ENCODE measurements at regions not wholly inside any gene's neighbourhood (a gene's known extent, or its start where the extent isn't known, plus 50 kb on each side); places are given as distances from the start of the nearest gene placed in this dataset.

- intact Hi-C loops (cut with DNase I; ENCODE audit: low total_unique reads): loop anchor here (5.0 kb wide), 1 partner anchor 232 kb away; no protein-coding TSS in a partner anchor
Measured at GRCh38 chr12:93019975-93020630, 91.0 kb upstream of the EEA1 start.

GRCh38 chr12:93020631-93021597 is 91.8 kb upstream of the EEA1 start:
- DNase-seq (ENCODE audit: low spot score in 2 of 2): no peak
- peak overlapping the region; percentile 20 to 40 for H3K27ac ChIP-seq
- H3K4me3 ChIP-seq: no peak overlapping the region
- intact Hi-C loops (cut with DNase I; ENCODE audit: low total_unique reads): no loop called here
- TF ChIP-seq POLR2AphosphoS5 (IDR thresholded peaks at IDR 0.05) (no peak), POLR2A (IDR thresholded peaks at IDR 0.05) (no peak), CTCF (IDR thresholded peaks at IDR 0.05) (no peak)
- H3K27me3 ChIP-seq: no peaks in the 10 kb centered on the region
- H3K36me3 ChIP-seq: no peaks in the 10 kb centered on the region
- H3K9me3 ChIP-seq: no peaks in the 10 kb centered on the region
- H3K4me1 ChIP-seq: no peaks in the 10 kb centered on the region

More at GRCh38 chr12:93019975-93020630, 91.0 kb upstream of the EEA1 start:
- Histone ChIP-seq H3K9me3 (no peaks in the 10 kb centered on the region), H3K27ac (peak overlapping the region; percentile 20 to 40), H3K27me3 (no peaks in the 10 kb centered on the region), H3K4me1 (no peaks in the 10 kb centered on the region), H3K36me3 (no peaks in the 10 kb centered on the region), H3K4me3 (no peak overlapping the region)
- peak in 1 of 2 donors; percentile 22 for DNase-seq (ENCODE audit: low spot score in 2 of 2)
- no peak for TF ChIP-seq POLR2A (IDR thresholded peaks at IDR 0.05)
- no peak for TF ChIP-seq CTCF (IDR thresholded peaks at IDR 0.05)
- no peak for TF ChIP-seq POLR2AphosphoS5 (IDR thresholded peaks at IDR 0.05)

- intact Hi-C loops (cut with DNase I; ENCODE audit: low total_unique reads): no loop called here
- H3K4me3 ChIP-seq: no peak overlapping the region
- no peaks in the 10 kb centered on the region for H3K36me3 ChIP-seq
- H3K9me3 ChIP-seq: no peaks in the 10 kb centered on the region
- no peaks in the 10 kb centered on the region for H3K4me1 ChIP-seq
- H3K27ac ChIP-seq: no peak overlapping the region
- DNase-seq (ENCODE audit: low spot score in 2 of 2): no peak
- TF ChIP-seq CTCF (IDR thresholded peaks at IDR 0.05): no peak
- no peak for TF ChIP-seq POLR2AphosphoS5 (IDR thresholded peaks at IDR 0.05)
- no peak for TF ChIP-seq POLR2A (IDR thresholded peaks at IDR 0.05)
- H3K27me3 ChIP-seq: no peaks in the 10 kb centered on the region
Measured at GRCh38 chr12:93022603-93023340, 93.7 kb upstream of the EEA1 start.

- intact Hi-C loops (cut with DNase I; ENCODE audit: low total_unique reads): no loop called here
- Histone ChIP-seq H3K4me3 (no peak overlapping the region), H3K9me3 (no peaks in the 10 kb centered on the region), H3K36me3 (no peaks in the 10 kb centered on the region), H3K27me3 (no peaks in the 10 kb centered on the region), H3K4me1 (no peaks in the 10 kb centered on the region), H3K27ac (no peak overlapping the region)
- peak in 1 of 3 donors; percentile 47 for TF ChIP-seq CTCF (IDR thresholded peaks at IDR 0.05)
- TF ChIP-seq POLR2AphosphoS5 (IDR thresholded peaks at IDR 0.05): no peak
- no peak for DNase-seq (ENCODE audit: low spot score in 2 of 2)
Measured at GRCh38 chr12:93025145-93026103, 96.3 kb upstream of the EEA1 start.

Measured in breast epithelium (tissue), 4 donors.